ENCODE measurements at regions not wholly inside any gene's neighbourhood (a gene's known extent, or its start where the extent isn't known, plus 50 kb on each side); places are given as distances from the start of the nearest gene placed in this dataset.
"Not testable (repeated sequence)": the region's sequence is repeated elsewhere in the genome, so short reads cannot be mapped to it uniquely, and the experiment has no call there.

- WGBS (ENCODE audit: insufficient coverage, insufficient replicate concordance, low lambda C conversion rate, missing lambda C conversion rate), result 38% methylated on average over 7 of the region's 7 CpGs
- H3K27ac ChIP-seq (ENCODE audit: control insufficient read depth, insufficient read depth); H4K20me1 ChIP-seq (ENCODE audit: control insufficient read depth, insufficient read depth); H3K9me3 ChIP-seq (replicated peaks; ENCODE audit: control insufficient read depth, insufficient read depth, low read length); BruUV-seq (replicated peaks); DNase-seq (ENCODE audit: low read depth, low spot score); H3K9ac ChIP-seq (ENCODE audit: control insufficient read depth, insufficient read depth, low read length); POLR2A ChIA-PET; RAD21 ChIA-PET (ENCODE audit: unreplicated experiment); intact Hi-C loops (cut with micrococcal nuclease; ENCODE audit: unreplicated experiment); ATAC-seq; H3K36me3 ChIP-seq (ENCODE audit: control insufficient read depth in 2 of 2, insufficient read depth in 2 of 2, low read length in 1 of 2); H3K27me3 ChIP-seq (replicated peaks in 1 of 2; ENCODE audit: control insufficient read depth in 2 of 2, insufficient read depth in 2 of 2, low read length in 1 of 2); FAIRE-seq; H3K4me1 ChIP-seq (ENCODE audit: control insufficient read depth, insufficient read depth, low read length); CTCF ChIA-PET; in situ Hi-C loops (cut with MboI); H2AFZ ChIP-seq (ENCODE audit: control insufficient read depth, low read depth, low read length); H3K4me2 ChIP-seq (ENCODE audit: control insufficient read depth, insufficient read depth); SMC1A ChIA-PET (ENCODE audit: uncharacterized antibody, unreplicated experiment); H3K79me2 ChIP-seq (ENCODE audit: control insufficient read depth, insufficient read depth, low read length); H3K4me3 ChIP-seq: not testable (repeated sequence)
Observed at GRCh38 chr17:16882926-16883265, 89.0 kb downstream of the TNFRSF13B start.

- intact Hi-C loops (cut with micrococcal nuclease; ENCODE audit: unreplicated experiment), result no loop called here
- CTCF ChIA-PET, result no interaction called here
- H3K9ac ChIP-seq (ENCODE audit: control insufficient read depth, insufficient read depth, low read length), result no peak overlapping the region
- no peaks in the 10 kb centered on the region; the same call in 2 of the 3 replicates for H3K9me3 ChIP-seq (replicated peaks; ENCODE audit: control insufficient read depth, insufficient read depth, low read length)
- H3K4me1 ChIP-seq (ENCODE audit: control insufficient read depth, insufficient read depth, low read length), result no peaks in the 10 kb centered on the region; the same call in 1 of the 2 replicates
- H3K4me3 ChIP-seq, result no peak overlapping the region
- H3K36me3 ChIP-seq (ENCODE audit: control insufficient read depth in 2 of 2, insufficient read depth in 2 of 2, low read length in 1 of 2), result no peaks in the 10 kb centered on the region
- FAIRE-seq (no peak), DNase-seq (ENCODE audit: low read depth, low spot score) (no peak), ATAC-seq (no peak)
- in situ Hi-C loops (cut with MboI), result no loop called here
- RAD21 ChIA-PET (ENCODE audit: unreplicated experiment), result no interaction called here
- no peaks in the 10 kb centered on the region for H4K20me1 ChIP-seq (ENCODE audit: control insufficient read depth, insufficient read depth)
- no peak overlapping the region for H2AFZ ChIP-seq (ENCODE audit: control insufficient read depth, low read depth, low read length)
- TF ChIP-seq MTA3 (IDR thresholded peaks at IDR 0.05; ENCODE audit: borderline replicate concordance, low read length), result no peak
- TF ChIP-seq SREBF2 (IDR thresholded peaks at IDR 0.05; ENCODE audit: low read length), result no peak
- no peak for TF ChIP-seq STAT1 (conservative IDR thresholded peaks at IDR 0.05)
- no peak for TF ChIP-seq KLF5 (IDR thresholded peaks at IDR 0.05; ENCODE audit: partially characterized antibody)
- no peak for TF ChIP-seq NFXL1 (IDR thresholded peaks at IDR 0.05; ENCODE audit: borderline replicate concordance)
- TF ChIP-seq TCF3 (IDR thresholded peaks at IDR 0.05; ENCODE audit: borderline replicate concordance, insufficient read depth, low read depth, low read length), result no peak
- H3K27me3 ChIP-seq (replicated peaks in 1 of 2; ENCODE audit: control insufficient read depth in 2 of 2, insufficient read depth in 2 of 2, low read length in 1 of 2), result no peaks in the 10 kb centered on the region; a peak in 1 of 4 replicates
- WGBS (ENCODE audit: insufficient coverage, insufficient replicate concordance, low lambda C conversion rate, missing lambda C conversion rate), result 69% methylated on average over 11 of the region's 11 CpGs
- no peaks in the 10 kb centered on the region for H3K79me2 ChIP-seq (ENCODE audit: control insufficient read depth, insufficient read depth, low read length)
- SMC1A ChIA-PET (ENCODE audit: uncharacterized antibody, unreplicated experiment), result no interaction called here
- POLR2A ChIA-PET, result no interaction called here
- no peak overlapping the region for H3K4me2 ChIP-seq (ENCODE audit: control insufficient read depth, insufficient read depth)
- BruUV-seq (replicated peaks), result no TSS peak
- H3K27ac ChIP-seq (ENCODE audit: control insufficient read depth, insufficient read depth), result no peak overlapping the region
Observed at GRCh38 chr17:16882243-16882925, 89.5 kb downstream of the TNFRSF13B start.

Data from GM12878 (cell line).